SK-N-SH treated with all-trans-retinoic acid at 6 μM for 48 hours (cell line): ENCODE measurements at regions not wholly inside any gene's neighbourhood (a gene's known extent, or its start where the extent isn't known, plus 50 kb on each side); places are given as distances from the start of the nearest gene placed in this dataset.
"Not testable (repeated sequence)": the region's sequence is repeated elsewhere in the genome, so short reads cannot be mapped to it uniquely, and the experiment has no call there.

Experiments
- ATAC-seq: fragments of 200-7000 bp; cut with Tn5 transposase; 3 replicates; pipeline ENCODE4 v1.9.1; 2020; ENCODE audit warnings: mild to moderate bottlenecking, moderate library complexity
- ARNTL ChIP-seq: fragments of 450-650 bp; formaldehyde crosslinking; IDR thresholded peaks from 2 replicates; pipeline ENCODE4 v1.5.0; 2020; ENCODE audit warnings: low read depth, mild to moderate bottlenecking, moderate library complexity, borderline replicate concordance
- BACH2 ChIP-seq: fragments of 250-450 bp; sonication (Bioruptor Pico); IDR thresholded peaks from 2 replicates; pipeline ENCODE4 v1.9.0; 2021; ENCODE audit warnings: mild to moderate bottlenecking, borderline replicate concordance
- ESRRG ChIP-seq: fragments of 250-450 bp; sonication (Bioruptor Pico); IDR thresholded peaks from 2 replicates; pipeline ENCODE4 v1.6.1; 2021; ENCODE audit warnings: mild to moderate bottlenecking
- GLIS3 ChIP-seq: fragments of 250-450 bp; sonication (Bioruptor Pico); IDR thresholded peaks from 2 replicates; pipeline ENCODE4 v1.5.0; 2020; ENCODE audit warnings: mild to moderate bottlenecking, moderate library complexity
- ISL1 ChIP-seq: fragments of 250-450 bp; sonication (Bioruptor Pico); IDR thresholded peaks from 2 replicates; pipeline ENCODE4 v2.1.2; 2022; ENCODE audit warnings: mild to moderate bottlenecking, moderate library complexity
- OSR1 ChIP-seq: fragments of 250-450 bp; sonication (Bioruptor Pico); IDR thresholded peaks from 2 replicates; pipeline ENCODE4 v1.8.0; 2022; ENCODE audit warnings: moderate library complexity, mild to moderate bottlenecking, inconsistent platforms
- PPARA ChIP-seq: fragments of 250-450 bp; sonication (Bioruptor Pico); IDR thresholded peaks from 2 replicates; pipeline ENCODE4 v1.5.0; 2020; ENCODE audit warnings: mild to moderate bottlenecking, borderline replicate concordance
- RARB ChIP-seq: fragments of 250-450 bp; sonication (Bioruptor Pico); IDR thresholded peaks from 2 replicates; pipeline ENCODE4 v1.8.0; 2021; ENCODE audit warnings: mild to moderate bottlenecking, moderate library complexity
- SNAI2 ChIP-seq: fragments of 250-450 bp; sonication (Bioruptor Pico); IDR thresholded peaks from 2 replicates; pipeline ENCODE4 v1.5.0; 2020; ENCODE audit warnings: mild to moderate bottlenecking, moderate library complexity
- TCF4 ChIP-seq: fragments of 250-450 bp; sonication (Bioruptor Pico); IDR thresholded peaks from 2 replicates; pipeline ENCODE4 v1.8.0; 2021; ENCODE audit warnings: mild to moderate bottlenecking, moderate library complexity, borderline replicate concordance
- TOX ChIP-seq: fragments of 250-450 bp; sonication (Bioruptor Pico); IDR thresholded peaks from 2 replicates; pipeline ENCODE4 v1.8.0; 2021; ENCODE audit warnings: mild to moderate bottlenecking, moderate library complexity, borderline replicate concordance
- ZC3H10 ChIP-seq: fragments of 250-450 bp; sonication (Bioruptor Pico); IDR thresholded peaks from 2 replicates; pipeline ENCODE4 v1.5.1; 2021; ENCODE audit warnings: mild to moderate bottlenecking, moderate library complexity
- ZFP3 ChIP-seq: fragments of 250-450 bp; sonication (Bioruptor Pico); IDR thresholded peaks from 2 replicates; pipeline ENCODE4 v1.5.0; 2020; ENCODE audit warnings: mild to moderate bottlenecking, moderate library complexity
- ZFP30 ChIP-seq: fragments of 450-650 bp; formaldehyde crosslinking; IDR thresholded peaks from 2 replicates; pipeline ENCODE4 v1.5.0; 2022; ENCODE audit warnings: mild to moderate bottlenecking, moderate library complexity
- ZNF565 ChIP-seq: fragments of 450-650 bp; formaldehyde crosslinking; conservative IDR thresholded peaks from 2 replicates; pipeline ENCODE4 v1.5.0; 2020; ENCODE audit warnings: low read depth, mild to moderate bottlenecking, moderate library complexity
- ZNF70 ChIP-seq: fragments of 450-650 bp; formaldehyde crosslinking; IDR thresholded peaks from 2 replicates; pipeline ENCODE4 v1.5.0; 2020; ENCODE audit warnings: mild to moderate bottlenecking, moderate library complexity
- ZNF8 ChIP-seq: fragments of 450-650 bp; formaldehyde crosslinking; IDR thresholded peaks from 2 replicates; pipeline ENCODE4 v1.5.0; 2020; ENCODE audit warnings: mild to moderate bottlenecking, moderate library complexity
- TF ChIP-seq, protein P1 (sequence below): fragments of 250-450 bp; sonication (Bioruptor Pico); IDR thresholded peaks from 2 replicates; pipeline ENCODE4 v1.5.1; 2021; ENCODE audit warnings: mild to moderate bottlenecking, moderate library complexity
- TF ChIP-seq, protein P2 (sequence below): fragments of 250-450 bp; sonication (Bioruptor Pico); IDR thresholded peaks from 2 replicates; pipeline ENCODE4 v1.5.0; 2020; ENCODE audit warnings: mild to moderate bottlenecking, moderate library complexity
- TF ChIP-seq, protein P3 (sequence below): fragments of 250-450 bp; sonication (Bioruptor Pico); IDR thresholded peaks from 2 replicates; pipeline ENCODE4 v1.8.0; 2021; ENCODE audit warnings: low read depth, mild to moderate bottlenecking, moderate library complexity, borderline replicate concordance
- TF ChIP-seq, protein P4 (sequence below): fragments of 250-450 bp; sonication (Bioruptor Pico); IDR thresholded peaks from 2 replicates; pipeline ENCODE4 v1.5.1; 2020; ENCODE audit warnings: low read depth, mild to moderate bottlenecking, moderate library complexity
- TF ChIP-seq, protein P5 (sequence below): fragments of 250-450 bp; sonication (Bioruptor Pico); IDR thresholded peaks from 2 replicates; pipeline ENCODE4 v1.8.0; 2020; ENCODE audit warnings: mild to moderate bottlenecking, moderate library complexity, borderline replicate concordance

DNA sequence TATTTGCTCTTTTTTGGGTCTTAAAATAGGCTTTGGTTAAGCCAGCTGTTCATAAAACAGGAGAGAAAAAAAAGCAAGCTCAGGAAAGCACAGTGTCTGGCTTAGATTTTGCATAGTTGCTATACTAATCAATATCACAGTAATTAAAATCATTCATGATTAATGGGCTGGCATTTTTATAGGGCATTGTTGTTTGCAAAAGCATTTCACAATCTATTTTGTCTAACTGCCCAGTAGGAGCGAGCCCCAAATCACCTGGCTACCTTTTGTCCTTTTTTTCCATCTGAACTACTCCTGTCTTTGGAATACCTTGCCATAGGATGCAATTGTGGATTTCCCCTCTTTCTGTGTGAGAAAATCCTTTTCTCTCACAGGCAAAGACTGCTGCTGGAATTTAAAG lies 619.8 kb downstream of the JRKL start (continued):
- TF ChIP-seq, protein P1, sequence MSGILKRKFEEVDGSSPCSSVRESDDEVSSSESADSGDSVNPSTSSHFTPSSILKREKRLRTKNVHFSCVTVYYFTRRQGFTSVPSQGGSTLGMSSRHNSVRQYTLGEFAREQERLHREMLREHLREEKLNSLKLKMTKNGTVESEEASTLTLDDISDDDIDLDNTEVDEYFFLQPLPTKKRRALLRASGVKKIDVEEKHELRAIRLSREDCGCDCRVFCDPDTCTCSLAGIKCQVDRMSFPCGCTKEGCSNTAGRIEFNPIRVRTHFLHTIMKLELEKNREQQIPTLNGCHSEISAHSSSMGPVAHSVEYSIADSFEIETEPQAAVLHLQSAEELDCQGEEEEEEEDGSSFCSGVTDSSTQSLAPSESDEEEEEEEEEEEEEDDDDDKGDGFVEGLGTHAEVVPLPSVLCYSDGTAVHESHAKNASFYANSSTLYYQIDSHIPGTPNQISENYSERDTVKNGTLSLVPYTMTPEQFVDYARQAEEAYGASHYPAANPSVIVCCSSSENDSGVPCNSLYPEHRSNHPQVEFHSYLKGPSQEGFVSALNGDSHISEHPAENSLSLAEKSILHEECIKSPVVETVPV (CRISPR knock-in tag), result no peak
- no peak for TF ChIP-seq ZFP30 (CRISPR knock-in tag)

DNA sequence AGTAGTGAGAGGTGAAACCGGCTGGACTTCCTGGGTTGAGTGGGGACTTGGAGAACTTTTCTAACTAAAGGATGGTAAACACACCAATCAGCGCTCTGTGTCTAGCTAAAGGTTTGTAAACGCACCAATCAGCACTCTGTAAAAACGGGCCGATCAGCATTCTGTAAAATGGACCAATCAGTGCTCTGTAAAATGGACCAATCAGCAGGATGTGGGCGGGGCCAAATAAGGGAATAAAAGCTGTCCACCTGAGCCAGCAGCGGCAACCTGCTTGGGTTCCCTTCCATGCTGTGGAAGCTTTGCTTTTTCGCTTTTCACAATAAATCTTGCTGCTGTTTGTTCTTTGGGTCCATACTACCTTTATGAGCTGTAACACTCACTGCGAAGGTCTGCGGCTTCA lies 621.2 kb downstream of the JRKL start:
- not testable (repeated sequence) for ATAC-seq

DNA sequence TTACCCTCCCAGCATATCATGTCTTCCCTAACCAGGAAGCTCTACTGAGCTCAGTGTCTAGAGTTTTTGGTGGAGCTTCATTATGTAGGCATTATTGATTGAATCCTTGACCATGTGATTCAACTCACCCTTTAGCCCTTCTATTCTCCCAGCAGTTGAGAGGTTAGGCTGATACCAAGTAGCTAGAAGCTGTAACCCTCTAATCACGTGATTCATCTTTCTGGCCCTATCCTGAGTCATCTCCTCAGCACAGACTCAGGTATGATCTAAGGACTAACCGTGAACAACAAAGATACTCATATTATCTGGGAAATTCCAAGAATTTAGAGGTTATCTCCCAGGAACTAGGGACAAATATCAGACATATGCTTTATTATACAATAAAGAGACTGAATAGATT lies 625.5 kb downstream of the JRKL start:
- TF ChIP-seq OSR1 (CRISPR knock-in tag), result no peak
- TF ChIP-seq ZNF565 (CRISPR knock-in tag), result no peak
- no peak for TF ChIP-seq ZNF8 (CRISPR knock-in tag)
- no peak for TF ChIP-seq SNAI2 (CRISPR knock-in tag)
- TF ChIP-seq, protein P2, sequence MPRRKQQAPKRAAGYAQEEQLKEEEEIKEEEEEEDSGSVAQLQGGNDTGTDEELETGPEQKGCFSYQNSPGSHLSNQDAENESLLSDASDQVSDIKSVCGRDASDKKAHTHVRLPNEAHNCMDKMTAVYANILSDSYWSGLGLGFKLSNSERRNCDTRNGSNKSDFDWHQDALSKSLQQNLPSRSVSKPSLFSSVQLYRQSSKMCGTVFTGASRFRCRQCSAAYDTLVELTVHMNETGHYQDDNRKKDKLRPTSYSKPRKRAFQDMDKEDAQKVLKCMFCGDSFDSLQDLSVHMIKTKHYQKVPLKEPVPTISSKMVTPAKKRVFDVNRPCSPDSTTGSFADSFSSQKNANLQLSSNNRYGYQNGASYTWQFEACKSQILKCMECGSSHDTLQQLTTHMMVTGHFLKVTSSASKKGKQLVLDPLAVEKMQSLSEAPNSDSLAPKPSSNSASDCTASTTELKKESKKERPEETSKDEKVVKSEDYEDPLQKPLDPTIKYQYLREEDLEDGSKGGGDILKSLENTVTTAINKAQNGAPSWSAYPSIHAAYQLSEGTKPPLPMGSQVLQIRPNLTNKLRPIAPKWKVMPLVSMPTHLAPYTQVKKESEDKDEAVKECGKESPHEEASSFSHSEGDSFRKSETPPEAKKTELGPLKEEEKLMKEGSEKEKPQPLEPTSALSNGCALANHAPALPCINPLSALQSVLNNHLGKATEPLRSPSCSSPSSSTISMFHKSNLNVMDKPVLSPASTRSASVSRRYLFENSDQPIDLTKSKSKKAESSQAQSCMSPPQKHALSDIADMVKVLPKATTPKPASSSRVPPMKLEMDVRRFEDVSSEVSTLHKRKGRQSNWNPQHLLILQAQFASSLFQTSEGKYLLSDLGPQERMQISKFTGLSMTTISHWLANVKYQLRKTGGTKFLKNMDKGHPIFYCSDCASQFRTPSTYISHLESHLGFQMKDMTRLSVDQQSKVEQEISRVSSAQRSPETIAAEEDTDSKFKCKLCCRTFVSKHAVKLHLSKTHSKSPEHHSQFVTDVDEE (CRISPR knock-in tag), result no peak
- TF ChIP-seq, protein P1 (CRISPR knock-in tag), result no peak
- TF ChIP-seq ZNF70, result no peak
- no peak for TF ChIP-seq PPARA (CRISPR knock-in tag)
- no peak for TF ChIP-seq ZC3H10 (CRISPR knock-in tag)
- TF ChIP-seq GLIS3, result no peak
- TF ChIP-seq, protein P3, sequence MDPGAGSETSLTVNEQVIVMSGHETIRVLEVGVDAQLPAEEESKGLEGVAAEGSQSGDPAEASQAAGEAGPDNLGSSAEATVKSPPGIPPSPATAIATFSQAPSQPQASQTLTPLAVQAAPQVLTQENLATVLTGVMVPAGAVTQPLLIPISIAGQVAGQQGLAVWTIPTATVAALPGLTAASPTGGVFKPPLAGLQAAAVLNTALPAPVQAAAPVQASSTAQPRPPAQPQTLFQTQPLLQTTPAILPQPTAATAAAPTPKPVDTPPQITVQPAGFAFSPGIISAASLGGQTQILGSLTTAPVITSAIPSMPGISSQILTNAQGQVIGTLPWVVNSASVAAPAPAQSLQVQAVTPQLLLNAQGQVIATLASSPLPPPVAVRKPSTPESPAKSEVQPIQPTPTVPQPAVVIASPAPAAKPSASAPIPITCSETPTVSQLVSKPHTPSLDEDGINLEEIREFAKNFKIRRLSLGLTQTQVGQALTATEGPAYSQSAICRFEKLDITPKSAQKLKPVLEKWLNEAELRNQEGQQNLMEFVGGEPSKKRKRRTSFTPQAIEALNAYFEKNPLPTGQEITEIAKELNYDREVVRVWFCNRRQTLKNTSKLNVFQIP, result no peak
- no peak for TF ChIP-seq ZFP3 (CRISPR knock-in tag)
- no peak for TF ChIP-seq ISL1
- no peak for TF ChIP-seq TOX (CRISPR knock-in tag)
- TF ChIP-seq BACH2, result no peak
- TF ChIP-seq, protein P4, sequence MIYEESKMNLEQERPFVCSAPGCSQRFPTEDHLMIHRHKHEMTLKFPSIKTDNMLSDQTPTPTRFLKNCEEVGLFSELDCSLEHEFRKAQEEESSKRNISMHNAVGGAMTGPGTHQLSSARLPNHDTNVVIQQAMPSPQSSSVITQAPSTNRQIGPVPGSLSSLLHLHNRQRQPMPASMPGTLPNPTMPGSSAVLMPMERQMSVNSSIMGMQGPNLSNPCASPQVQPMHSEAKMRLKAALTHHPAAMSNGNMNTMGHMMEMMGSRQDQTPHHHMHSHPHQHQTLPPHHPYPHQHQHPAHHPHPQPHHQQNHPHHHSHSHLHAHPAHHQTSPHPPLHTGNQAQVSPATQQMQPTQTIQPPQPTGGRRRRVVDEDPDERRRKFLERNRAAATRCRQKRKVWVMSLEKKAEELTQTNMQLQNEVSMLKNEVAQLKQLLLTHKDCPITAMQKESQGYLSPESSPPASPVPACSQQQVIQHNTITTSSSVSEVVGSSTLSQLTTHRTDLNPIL (CRISPR knock-in tag), result no peak
- TF ChIP-seq ARNTL (CRISPR knock-in tag), result no peak
- no peak for TF ChIP-seq ESRRG
- no peak for TF ChIP-seq ZFP30 (CRISPR knock-in tag)
- no peak for ATAC-seq

DNA sequence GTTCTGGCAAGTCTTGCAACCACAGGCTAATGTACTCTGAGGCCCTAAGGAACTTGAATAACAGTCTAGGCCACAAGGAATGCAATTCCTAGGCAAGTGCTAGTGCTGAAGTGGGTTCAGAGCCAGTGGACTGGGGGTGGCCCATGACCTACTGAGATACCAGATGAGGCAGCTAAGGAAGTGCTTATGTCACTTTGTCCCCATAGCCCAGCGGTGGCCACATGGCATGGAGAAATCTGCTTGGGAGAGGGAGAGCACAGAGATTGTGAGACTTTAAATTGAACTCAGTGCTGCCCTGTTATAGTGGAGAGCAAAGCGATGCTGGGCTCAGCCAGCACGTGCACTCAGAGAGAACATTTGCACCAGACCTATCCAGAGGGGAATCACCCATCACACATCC lies 629.5 kb downstream of the JRKL start:
- TF ChIP-seq TOX (CRISPR knock-in tag), result no peak
- no peak for TF ChIP-seq TCF4 (CRISPR knock-in tag)
- no peak for TF ChIP-seq OSR1 (CRISPR knock-in tag)
- TF ChIP-seq ZNF565 (CRISPR knock-in tag), result no peak
- TF ChIP-seq, protein P4 (CRISPR knock-in tag), result no peak
- no peak for TF ChIP-seq ARNTL (CRISPR knock-in tag)
- TF ChIP-seq, protein P5, sequence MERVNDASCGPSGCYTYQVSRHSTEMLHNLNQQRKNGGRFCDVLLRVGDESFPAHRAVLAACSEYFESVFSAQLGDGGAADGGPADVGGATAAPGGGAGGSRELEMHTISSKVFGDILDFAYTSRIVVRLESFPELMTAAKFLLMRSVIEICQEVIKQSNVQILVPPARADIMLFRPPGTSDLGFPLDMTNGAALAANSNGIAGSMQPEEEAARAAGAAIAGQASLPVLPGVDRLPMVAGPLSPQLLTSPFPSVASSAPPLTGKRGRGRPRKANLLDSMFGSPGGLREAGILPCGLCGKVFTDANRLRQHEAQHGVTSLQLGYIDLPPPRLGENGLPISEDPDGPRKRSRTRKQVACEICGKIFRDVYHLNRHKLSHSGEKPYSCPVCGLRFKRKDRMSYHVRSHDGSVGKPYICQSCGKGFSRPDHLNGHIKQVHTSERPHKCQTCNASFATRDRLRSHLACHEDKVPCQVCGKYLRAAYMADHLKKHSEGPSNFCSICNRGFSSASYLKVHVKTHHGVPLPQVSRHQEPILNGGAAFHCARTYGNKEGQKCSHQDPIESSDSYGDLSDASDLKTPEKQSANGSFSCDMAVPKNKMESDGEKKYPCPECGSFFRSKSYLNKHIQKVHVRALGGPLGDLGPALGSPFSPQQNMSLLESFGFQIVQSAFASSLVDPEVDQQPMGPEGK, result no peak
- no peak for TF ChIP-seq SNAI2 (CRISPR knock-in tag)
- TF ChIP-seq ZNF8 (CRISPR knock-in tag), result no peak
- TF ChIP-seq, protein P1 (CRISPR knock-in tag), result no peak
- TF ChIP-seq RARB (CRISPR knock-in tag), result no peak
- TF ChIP-seq ZFP30 (CRISPR knock-in tag), result no peak
- no peak for ATAC-seq
